ENCODE measurements at regions not wholly inside any gene's neighbourhood (a gene's known extent, or its start where the extent isn't known, plus 50 kb on each side); places are given as distances from the start of the nearest gene placed in this dataset.

DNA sequence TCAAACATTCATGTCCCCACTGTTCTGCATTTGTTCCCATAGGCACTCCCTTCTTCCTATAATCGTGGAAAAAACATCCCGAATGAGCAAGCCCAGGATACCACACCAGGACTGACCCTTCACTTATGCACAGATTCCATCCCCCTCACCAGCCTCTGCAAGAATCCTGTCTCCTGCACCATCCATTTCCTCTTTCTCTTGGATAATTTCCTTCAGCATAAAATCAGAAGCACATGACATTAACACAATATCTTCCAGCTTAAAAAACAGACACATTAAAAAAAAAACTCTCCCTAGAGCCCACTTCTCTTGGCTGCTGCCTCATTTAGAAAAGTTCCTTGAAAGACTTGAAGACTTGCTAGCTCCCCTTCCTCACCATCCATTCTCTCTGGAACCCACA lies 120.9 kb upstream of the CPSF6 start:
- no peak for ATAC-seq (ENCODE audit: low read depth)
- Histone ChIP-seq H3K4me3 (ENCODE audit: control extremely low read depth in 1 of 5, extremely low read depth in 1 of 5, insufficient read depth in 1 of 5, low read depth in 2 of 5, low read length in 4 of 5) (no peak overlapping the region), H3K79me2 (ENCODE audit: control insufficient read depth, insufficient read depth, low read length) (no peaks in the 10 kb centered on the region), H4K20me1 (ENCODE audit: control insufficient read depth, insufficient read depth, low read length, poor library complexity, severe bottlenecking) (no peaks in the 10 kb centered on the region), H3K9me3 (ENCODE audit: control extremely low read depth in 1 of 3, control insufficient read depth in 2 of 3, insufficient read depth in 1 of 3, low read length in 2 of 3) (peaks cover 0 to 2% (median 0%) of the 10 kb centered on the region in 3 donors), H2AFZ (ENCODE audit: insufficient read depth, low read depth, low read length, poor library complexity, severe bottlenecking) (no peak overlapping the region), H3K27ac (ENCODE audit: low read length in 2 of 2) (no peak overlapping the region), H3K9ac (ENCODE audit: low read length) (no peak overlapping the region), H3K36me3 (replicated peaks in 1 of 2; ENCODE audit: control extremely low read depth in 1 of 2, control insufficient read depth in 1 of 2, extremely low read depth in 1 of 2, insufficient read depth in 2 of 2, low read length in 1 of 2) (no peaks in the 10 kb centered on the region), H3K4me1 (ENCODE audit: control insufficient read depth in 2 of 2, insufficient read depth in 2 of 2, low read length in 2 of 2) (no peaks in the 10 kb centered on the region), H3K27me3 (replicated peaks in 1 of 4; ENCODE audit: control extremely low read depth in 1 of 4, control insufficient read depth in 3 of 4, insufficient read depth in 4 of 4, low read length in 3 of 4) (no peaks in the 10 kb centered on the region), H3K4me2 (replicated peaks; ENCODE audit: low read depth, low read length, poor library complexity, severe bottlenecking) (no peak overlapping the region)
- no peaks in the 10 kb centered on the region for H3K9me3 Mint-ChIP-seq (ENCODE audit: insufficient read depth)
- H3K27ac Mint-ChIP-seq = no peak overlapping the region
- no peaks in the 10 kb centered on the region for H3K4me1 Mint-ChIP-seq
- 90% methylated on average over 2 of the region's 2 CpGs for WGBS (ENCODE audit: insufficient coverage)
- ChIA-PET CTCF (interaction anchor here (1.1 kb wide), 1 partner anchor 40 kb away, joined by 3 read pairs; no protein-coding TSS in a partner anchor), POLR2A (no interaction called here)
- no peak overlapping the region for H3K4me3 Mint-ChIP-seq
- peaks cover 4% of the 10 kb centered on the region for H3K27me3 Mint-ChIP-seq
- TF ChIP-seq, protein P1, sequence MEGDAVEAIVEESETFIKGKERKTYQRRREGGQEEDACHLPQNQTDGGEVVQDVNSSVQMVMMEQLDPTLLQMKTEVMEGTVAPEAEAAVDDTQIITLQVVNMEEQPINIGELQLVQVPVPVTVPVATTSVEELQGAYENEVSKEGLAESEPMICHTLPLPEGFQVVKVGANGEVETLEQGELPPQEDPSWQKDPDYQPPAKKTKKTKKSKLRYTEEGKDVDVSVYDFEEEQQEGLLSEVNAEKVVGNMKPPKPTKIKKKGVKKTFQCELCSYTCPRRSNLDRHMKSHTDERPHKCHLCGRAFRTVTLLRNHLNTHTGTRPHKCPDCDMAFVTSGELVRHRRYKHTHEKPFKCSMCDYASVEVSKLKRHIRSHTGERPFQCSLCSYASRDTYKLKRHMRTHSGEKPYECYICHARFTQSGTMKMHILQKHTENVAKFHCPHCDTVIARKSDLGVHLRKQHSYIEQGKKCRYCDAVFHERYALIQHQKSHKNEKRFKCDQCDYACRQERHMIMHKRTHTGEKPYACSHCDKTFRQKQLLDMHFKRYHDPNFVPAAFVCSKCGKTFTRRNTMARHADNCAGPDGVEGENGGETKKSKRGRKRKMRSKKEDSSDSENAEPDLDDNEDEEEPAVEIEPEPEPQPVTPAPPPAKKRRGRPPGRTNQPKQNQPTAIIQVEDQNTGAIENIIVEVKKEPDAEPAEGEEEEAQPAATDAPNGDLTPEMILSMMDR (IDR thresholded peaks at IDR 0.05) = no peak
- no peak for TF ChIP-seq EZH2 (IDR thresholded peaks at IDR 0.05; ENCODE audit: borderline replicate concordance, insufficient read depth, low read depth, low read length, poor library complexity, severe bottlenecking)
- no peak for DNase-seq
- intact Hi-C loops (cut with micrococcal nuclease) = no loop called here

DNA sequence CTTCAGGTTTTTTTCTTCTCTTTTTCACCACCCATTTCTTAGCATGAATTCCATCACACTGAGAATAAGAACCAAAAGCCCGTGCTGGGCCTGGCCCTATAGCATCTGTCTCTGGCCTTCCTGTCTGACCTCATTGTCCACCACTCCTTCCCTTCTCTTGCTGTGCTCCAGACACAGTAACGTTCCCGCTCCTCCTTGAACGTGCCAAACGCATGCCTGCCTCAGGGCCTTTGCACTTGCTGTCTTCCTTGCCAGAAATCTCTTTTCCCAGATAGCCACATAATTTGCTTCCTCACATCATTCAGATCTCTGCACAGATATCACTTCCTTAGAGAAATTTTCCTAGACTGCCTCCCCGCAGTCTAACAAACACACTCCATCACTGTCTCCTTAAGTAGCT lies 119.6 kb upstream of the CPSF6 start:
- Histone ChIP-seq H3K4me1 (ENCODE audit: control insufficient read depth in 2 of 2, insufficient read depth in 2 of 2, low read length in 2 of 2) (no peaks in the 10 kb centered on the region), H2AFZ (ENCODE audit: insufficient read depth, low read depth, low read length, poor library complexity, severe bottlenecking) (no peak overlapping the region)
- WGBS (ENCODE audit: insufficient coverage) = 94% methylated on average over 5 of the region's 6 CpGs

More for the DNA sequence above, 119.6 kb upstream of the CPSF6 start:
- Histone ChIP-seq H3K9me3 (ENCODE audit: control extremely low read depth in 1 of 3, control insufficient read depth in 2 of 3, insufficient read depth in 1 of 3, low read length in 2 of 3) (peaks cover 0 to 2% (median 0%) of the 10 kb centered on the region in 3 donors), H3K79me2 (ENCODE audit: control insufficient read depth, insufficient read depth, low read length) (no peaks in the 10 kb centered on the region), H3K27me3 (replicated peaks in 1 of 4; ENCODE audit: control extremely low read depth in 1 of 4, control insufficient read depth in 3 of 4, insufficient read depth in 4 of 4, low read length in 3 of 4) (peaks cover 0 to 3% (median under 1%) of the 10 kb centered on the region in 4 experiments), H3K4me3 (ENCODE audit: control extremely low read depth in 1 of 5, extremely low read depth in 1 of 5, insufficient read depth in 1 of 5, low read depth in 2 of 5, low read length in 4 of 5) (no peak overlapping the region), H4K20me1 (ENCODE audit: control insufficient read depth, insufficient read depth, low read length, poor library complexity, severe bottlenecking) (no peaks in the 10 kb centered on the region), H3K4me2 (replicated peaks; ENCODE audit: low read depth, low read length, poor library complexity, severe bottlenecking) (no peak overlapping the region), H3K36me3 (replicated peaks in 1 of 2; ENCODE audit: control extremely low read depth in 1 of 2, control insufficient read depth in 1 of 2, extremely low read depth in 1 of 2, insufficient read depth in 2 of 2, low read length in 1 of 2) (no peaks in the 10 kb centered on the region), H3K27ac (ENCODE audit: low read length in 2 of 2) (no peak overlapping the region), H3K9ac (ENCODE audit: low read length) (no peak overlapping the region)
- ATAC-seq (ENCODE audit: low read depth) (no peak), DNase-seq (no peak)
- intact Hi-C loops (cut with micrococcal nuclease) = no loop called here
- Mint-ChIP-seq H3K27ac (no peak overlapping the region), H3K27me3 (peaks cover 4% of the 10 kb centered on the region), H3K9me3 (ENCODE audit: insufficient read depth) (no peaks in the 10 kb centered on the region), H3K4me1 (no peaks in the 10 kb centered on the region), H3K4me3 (no peak overlapping the region)
- TF ChIP-seq EZH2 (IDR thresholded peaks at IDR 0.05; ENCODE audit: borderline replicate concordance, insufficient read depth, low read depth, low read length, poor library complexity, severe bottlenecking) = no peak
- TF ChIP-seq, protein P1 (IDR thresholded peaks at IDR 0.05) = no peak
- ChIA-PET CTCF (interaction anchor here (1.1 kb wide), 1 partner anchor 39 kb away, joined by 3 read pairs; no protein-coding TSS in a partner anchor), POLR2A (no interaction called here)
